Endodermal cell (in vitro differentiated cells): ENCODE measurements at regions not wholly inside any gene's neighbourhood (a gene's known extent, or its start where the extent isn't known, plus 50 kb on each side); places are given as distances from the start of the nearest gene placed in this dataset.

Experiments
- DNase-seq: peaks from one replicate; pipeline ENCODE4 v3.0.0-alpha.2; 2017
- H3K27ac ChIP-seq: 2 replicates; pipeline ENCODE4 v1.5.1; 2013; ENCODE audit warnings: mild to moderate bottlenecking, low read depth, low read length, moderate library complexity
- H3K27me3 ChIP-seq: 2 replicates; pipeline ENCODE4 v1.6.1; 2013; ENCODE audit warnings: mild to moderate bottlenecking, low read length, moderate library complexity; ENCODE audit not compliant: insufficient read depth, control insufficient read depth, poor library complexity, severe bottlenecking
- H3K36me3 ChIP-seq: 2 replicates; pipeline ENCODE4 v1.7.0; 2013; ENCODE audit warnings: mild to moderate bottlenecking, low read length, moderate library complexity; ENCODE audit not compliant: control insufficient read depth, insufficient read depth
- H3K4me1 ChIP-seq: one replicate; pipeline ENCODE4 v1.7.0; 2013; ENCODE audit warnings: low read length; ENCODE audit not compliant: control insufficient read depth, insufficient read depth
- H3K4me3 ChIP-seq: 2 replicates; pipeline ENCODE4 v1.5.1; 2013; ENCODE audit warnings: mild to moderate bottlenecking, low read length, moderate library complexity
- H3K9ac ChIP-seq: 2 replicates; pipeline ENCODE4 v1.6.1; 2013; ENCODE audit warnings: mild to moderate bottlenecking, low read length, moderate library complexity; ENCODE audit not compliant: poor library complexity, severe bottlenecking; ENCODE audit errors: extremely low read depth
- H3K9me3 ChIP-seq: 2 replicates; pipeline ENCODE4 v1.6.1; 2013; ENCODE audit warnings: mild to moderate bottlenecking, low read length, moderate library complexity; ENCODE audit not compliant: control insufficient read depth
- H3K27ac Mint-ChIP-seq: 2 replicates; pipeline ENCODE4 v1.8.0; 2020; ENCODE audit warnings: mixed read lengths
- H3K27me3 Mint-ChIP-seq: 2 replicates; pipeline ENCODE4 v1.8.0; 2021; ENCODE audit warnings: mild to moderate bottlenecking, mixed read lengths; ENCODE audit not compliant: insufficient read depth
- H3K36me3 Mint-ChIP-seq: 2 replicates; pipeline ENCODE4 v1.8.0; 2020; ENCODE audit warnings: low read depth, mixed read lengths
- H3K4me1 Mint-ChIP-seq: 2 replicates; pipeline ENCODE4 v1.8.0; 2020; ENCODE audit warnings: mixed read lengths
- H3K4me3 Mint-ChIP-seq: 2 replicates; pipeline ENCODE4 v1.8.0; 2020; ENCODE audit warnings: mild to moderate bottlenecking, moderate library complexity, mixed read lengths
- H3K9me3 Mint-ChIP-seq: 2 replicates; pipeline ENCODE4 v1.8.0; 2020; ENCODE audit warnings: mild to moderate bottlenecking, mixed read lengths
- CTCF ChIP-seq: fragments of 200-600 bp; sonication (generic); conservative IDR thresholded peaks from 2 replicates; pipeline ENCODE4 v1.5.0; 2021; ENCODE audit warnings: antibody characterized with exemption, mild to moderate bottlenecking
- WGBS, 2 experiments: methylation state at CpG; one replicate each; pipeline versions ENCODE4 v1.1.5 to v1.1.7; 2013; ENCODE audit warnings: missing lambda C conversion rate in 2 of 2, mixed read lengths in 1 of 2; ENCODE audit not compliant: insufficient coverage in 1 of 2, insufficient read length in 1 of 2; 5-methylcytosine and 5-hydroxymethylcytosine counted together

GRCh38 chr13:80547885-80548825, 207.2 kb upstream of the SPRY2 start:
- H3K4me3 ChIP-seq = no peak overlapping the region
- no peaks in the 10 kb centered on the region for H3K9me3 ChIP-seq
- H3K4me1 Mint-ChIP-seq = peaks cover 13% of the 10 kb centered on the region
- H3K27ac Mint-ChIP-seq = peak overlapping the region; percentile 23
- H3K27me3 ChIP-seq = no peaks in the 10 kb centered on the region
- TF ChIP-seq CTCF = no peak
- no peaks in the 10 kb centered on the region for H3K9me3 Mint-ChIP-seq
- H3K4me3 Mint-ChIP-seq = no peak overlapping the region
- H3K27me3 Mint-ChIP-seq = no peaks in the 10 kb centered on the region
- no peak overlapping the region for H3K27ac ChIP-seq
- H3K9ac ChIP-seq = no peak overlapping the region
- WGBS, 2 experiments = 66 to 89% methylated on average over 5 to 7 of the region's 7 CpGs
- no peak for DNase-seq
- no peaks in the 10 kb centered on the region for H3K36me3 Mint-ChIP-seq
- no peaks in the 10 kb centered on the region for H3K4me1 ChIP-seq
- no peaks in the 10 kb centered on the region for H3K36me3 ChIP-seq

- H3K27ac Mint-ChIP-seq = no peak overlapping the region
- Histone ChIP-seq H3K9me3 (no peaks in the 10 kb centered on the region), H3K27me3 (no peaks in the 10 kb centered on the region), H3K36me3 (no peaks in the 10 kb centered on the region), H3K27ac (no peak overlapping the region), H3K4me3 (no peak overlapping the region), H3K9ac (no peak overlapping the region), H3K4me1 (no peaks in the 10 kb centered on the region)
- no peak overlapping the region for H3K4me3 Mint-ChIP-seq
- no peaks in the 10 kb centered on the region for H3K27me3 Mint-ChIP-seq
- TF ChIP-seq CTCF = no peak
- H3K9me3 Mint-ChIP-seq = no peaks in the 10 kb centered on the region
- WGBS, 2 experiments = 100% methylated on average over 1 of the region's 1 CpG; no CpG with 5 or more reads in 1 of the 2 experiments
- H3K36me3 Mint-ChIP-seq = no peaks in the 10 kb centered on the region
- peaks cover 9% of the 10 kb centered on the region for H3K4me1 Mint-ChIP-seq
- DNase-seq = no peak
These were observed 206.4 kb upstream of the SPRY2 start for GRCh38 chr13:80547341-80547740.

- no peak for TF ChIP-seq CTCF
- no peak overlapping the region for H3K27ac Mint-ChIP-seq
- Histone ChIP-seq H3K9me3 (peaks cover 5% of the 10 kb centered on the region), H3K27me3 (no peaks in the 10 kb centered on the region), H3K4me3 (no peak overlapping the region), H3K4me1 (no peaks in the 10 kb centered on the region), H3K36me3 (no peaks in the 10 kb centered on the region), H3K9ac (no peak overlapping the region), H3K27ac (no peak overlapping the region)
- no peaks in the 10 kb centered on the region for H3K4me1 Mint-ChIP-seq
- H3K36me3 Mint-ChIP-seq = no peaks in the 10 kb centered on the region
- H3K27me3 Mint-ChIP-seq = no peaks in the 10 kb centered on the region
- DNase-seq = no peak
- H3K9me3 Mint-ChIP-seq = peaks cover 6% of the 10 kb centered on the region
- WGBS, 2 experiments = 100% methylated on average over 1 of the region's 1 CpG; no CpG with 5 or more reads in 1 of the 2 experiments
- no peak overlapping the region for H3K4me3 Mint-ChIP-seq
These were observed 192.2 kb upstream of the SPRY2 start for GRCh38 chr13:80533175-80533574.
